HG02798 (cell line): ENCODE measurements at regions not wholly inside any gene's neighbourhood (a gene's known extent, or its start where the extent isn't known, plus 50 kb on each side); places are given as distances from the start of the nearest gene placed in this dataset.

Experiments used
- ATAC-seq: cut with Tn5 transposase; IDR thresholded peaks from one replicate; pipeline ENCODE4 v1.9.1; 2021; ENCODE audit warnings: mild to moderate bottlenecking; ENCODE audit not compliant: unreplicated experiment, poor library complexity

DNA sequence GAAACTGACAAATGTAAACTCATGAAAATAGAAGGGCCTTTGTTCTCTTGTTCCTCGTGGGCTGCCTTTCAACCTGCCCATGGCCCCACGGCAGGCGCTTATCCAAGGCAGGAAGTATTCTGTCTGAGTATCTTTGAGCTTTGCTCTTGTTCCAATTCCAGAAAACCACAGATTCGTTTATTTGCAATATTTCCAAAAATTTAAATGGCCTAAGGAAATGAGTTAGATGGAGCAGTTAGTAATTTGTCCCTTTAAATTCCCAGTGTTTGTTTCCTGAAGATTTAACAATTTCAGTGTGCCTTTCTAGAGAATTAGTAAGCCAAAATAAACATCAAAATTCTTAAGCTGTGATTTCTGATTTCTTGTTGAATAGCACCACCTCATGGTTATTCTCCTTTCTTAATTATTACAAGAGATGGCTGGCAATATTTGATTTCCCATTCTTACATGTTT, 299.4 kb upstream of the RASA1 start:
- no peak for ATAC-seq

DNA sequence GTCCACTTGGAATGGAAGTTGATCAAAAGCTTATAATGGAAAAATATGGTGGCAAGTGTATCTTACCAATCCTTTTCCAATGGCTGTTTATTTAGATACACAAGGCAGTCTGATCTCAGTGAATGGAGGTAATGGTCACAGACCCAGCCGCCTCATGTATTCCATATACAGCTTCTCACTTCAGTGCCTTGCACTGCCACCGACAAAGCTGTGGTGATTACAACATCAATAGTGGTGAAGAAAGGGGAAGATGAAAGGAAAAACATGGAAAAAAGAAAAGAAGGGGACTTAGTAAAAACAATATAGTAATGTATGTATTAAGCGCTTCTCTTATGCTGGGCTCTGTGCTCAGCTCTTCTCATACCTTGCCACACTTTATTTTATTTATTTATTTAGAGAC, 297.3 kb upstream of the RASA1 start:
- ATAC-seq, result no peak

DNA sequence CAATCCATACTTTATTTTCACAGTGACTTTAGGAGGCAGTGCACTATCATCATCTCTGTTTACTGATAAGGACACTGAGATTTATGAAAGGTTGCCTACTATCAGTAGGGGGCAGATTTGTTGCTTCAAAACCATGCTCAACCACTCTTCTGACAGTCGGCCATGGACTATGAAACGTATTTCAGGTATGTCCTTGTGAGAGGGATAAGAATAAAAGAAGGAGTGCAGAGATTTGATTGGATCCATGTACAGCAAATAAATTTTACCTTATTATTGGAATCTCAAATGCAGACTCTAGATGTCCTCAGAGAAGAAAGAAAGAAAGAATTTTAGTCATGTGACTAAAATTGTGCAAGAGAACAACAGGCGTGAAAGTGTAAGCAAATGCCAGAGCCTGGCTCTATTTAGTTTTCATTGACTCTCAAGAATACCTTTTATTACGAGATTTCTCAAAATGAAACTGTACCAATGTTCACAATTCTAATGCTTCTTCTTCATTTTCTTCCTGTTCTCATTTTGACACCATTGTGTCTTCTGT, 296.6 kb upstream of the RASA1 start:
- peak; percentile 59 for ATAC-seq

DNA sequence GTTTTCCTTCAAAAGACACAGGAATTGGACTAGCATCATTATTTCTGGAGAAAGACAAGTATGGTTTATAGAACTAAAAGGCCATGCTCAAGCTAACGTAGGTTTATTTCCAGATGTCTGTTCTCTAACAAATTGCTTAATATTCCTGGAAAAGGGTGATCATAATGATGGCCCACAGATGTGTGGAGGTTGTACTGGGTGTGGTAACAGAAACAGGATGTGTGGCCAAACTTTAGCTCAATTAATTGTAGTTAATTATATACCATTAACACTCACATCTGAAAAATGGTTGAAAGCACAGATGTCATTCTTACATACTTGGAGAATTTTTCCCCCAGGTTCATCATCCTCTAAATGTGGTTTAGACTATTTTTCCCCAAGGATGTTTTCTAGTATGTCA, 292.7 kb upstream of the RASA1 start:
- no peak for ATAC-seq

DNA sequence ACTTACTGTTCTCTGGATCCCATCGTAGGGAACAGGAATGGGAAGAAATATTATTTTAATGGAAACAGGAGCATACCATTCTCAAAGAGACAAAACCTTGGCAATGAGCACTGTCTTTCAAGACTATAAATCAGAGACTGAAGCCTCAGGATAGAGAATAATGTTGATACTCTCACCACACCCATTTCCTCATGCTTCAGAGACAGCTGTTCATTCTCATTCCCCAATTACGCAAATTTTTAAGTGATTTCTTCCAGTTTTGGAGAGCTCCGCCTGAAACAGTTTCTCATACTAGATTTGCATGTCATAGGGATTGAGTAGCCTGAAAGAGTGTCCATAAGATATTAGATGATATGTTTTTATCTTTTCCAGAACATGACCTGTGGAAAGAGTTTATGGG, 290.5 kb upstream of the RASA1 start:
- no peak for ATAC-seq

DNA sequence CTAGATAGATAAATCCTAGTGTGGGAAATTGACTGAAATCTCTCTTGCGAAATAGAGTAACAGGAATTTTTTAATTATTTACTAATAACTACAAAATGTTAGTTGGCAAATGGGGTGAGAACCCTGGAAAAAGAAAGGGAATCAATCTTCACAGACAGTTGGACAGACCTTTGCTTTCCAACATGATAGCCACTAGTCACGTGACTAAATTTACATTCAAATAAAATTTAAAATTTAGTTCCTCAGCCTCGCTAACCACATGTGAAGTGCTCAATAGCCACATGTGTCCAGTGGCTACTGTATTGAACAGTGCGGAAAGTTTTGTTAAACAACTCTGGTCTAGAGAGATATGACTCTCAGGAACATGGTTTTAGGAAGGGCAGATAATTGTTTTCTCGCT, 289.9 kb upstream of the RASA1 start:
- ATAC-seq, result no peak

DNA sequence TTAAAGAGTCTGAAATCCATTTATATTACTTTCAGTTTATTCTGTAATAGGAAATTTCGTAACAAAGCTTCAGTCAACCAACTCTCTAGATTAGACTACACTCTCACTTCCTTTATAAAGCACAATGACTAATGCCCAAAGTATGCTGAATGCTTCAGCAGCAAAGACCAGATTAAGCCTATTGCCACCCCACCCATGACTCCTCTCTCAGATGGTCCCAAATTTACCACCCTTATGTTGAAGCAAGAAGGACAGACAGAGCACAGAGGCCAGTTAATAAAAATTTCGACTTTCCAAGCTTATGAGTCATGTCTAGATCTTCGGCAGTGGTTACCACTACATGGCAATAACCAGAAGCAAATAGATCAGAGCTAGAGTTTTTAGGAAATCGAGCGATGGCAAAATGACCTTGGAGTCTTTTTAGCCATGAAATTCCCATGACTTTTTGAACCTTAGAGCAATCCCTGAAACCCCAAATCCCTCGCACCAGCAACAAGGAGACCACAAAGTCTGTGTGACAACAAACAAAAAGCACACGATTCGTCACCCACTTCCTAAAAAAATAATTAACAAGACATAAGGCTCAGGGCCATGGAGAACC, 287.8 kb upstream of the RASA1 start:
- peak; percentile 41 for ATAC-seq

DNA sequence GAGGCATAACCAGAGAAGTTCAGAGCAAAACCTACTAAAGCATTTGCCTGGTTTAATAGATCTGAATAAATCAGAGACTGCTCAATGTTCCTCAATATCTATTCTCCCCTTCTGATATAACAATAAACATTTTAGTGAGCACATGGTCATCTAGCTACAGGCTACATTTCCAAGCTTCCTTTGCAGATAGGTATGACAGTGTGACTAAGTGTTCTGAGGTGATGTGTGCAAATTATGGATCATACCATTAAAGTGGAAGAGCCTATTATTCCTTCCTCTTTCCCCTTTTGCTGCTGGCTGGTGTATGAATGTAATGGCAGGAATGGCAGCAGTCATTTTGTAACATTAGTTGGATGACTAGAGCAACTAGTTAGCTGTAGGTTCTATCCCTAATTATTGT, 285.8 kb upstream of the RASA1 start:
- ATAC-seq, result no peak

DNA sequence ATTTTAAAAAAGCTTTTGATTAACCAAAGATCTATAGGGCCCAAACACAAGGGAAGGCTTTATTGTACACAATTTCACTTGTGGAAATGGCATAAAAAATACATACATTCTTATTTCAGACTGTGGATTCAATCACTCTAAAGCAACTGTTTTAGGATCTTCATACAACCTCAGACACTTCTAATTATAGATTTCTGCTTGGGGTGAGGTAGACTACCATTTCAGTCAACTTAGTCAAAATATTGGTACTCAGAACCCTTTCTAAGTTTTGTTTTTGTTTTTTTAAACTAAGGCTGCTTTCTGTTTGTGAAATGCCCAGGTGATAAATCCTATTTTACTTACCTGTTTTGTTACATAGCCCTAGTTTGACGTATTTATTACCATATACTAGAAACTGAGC, 284.5 kb upstream of the RASA1 start:
- no peak for ATAC-seq

DNA sequence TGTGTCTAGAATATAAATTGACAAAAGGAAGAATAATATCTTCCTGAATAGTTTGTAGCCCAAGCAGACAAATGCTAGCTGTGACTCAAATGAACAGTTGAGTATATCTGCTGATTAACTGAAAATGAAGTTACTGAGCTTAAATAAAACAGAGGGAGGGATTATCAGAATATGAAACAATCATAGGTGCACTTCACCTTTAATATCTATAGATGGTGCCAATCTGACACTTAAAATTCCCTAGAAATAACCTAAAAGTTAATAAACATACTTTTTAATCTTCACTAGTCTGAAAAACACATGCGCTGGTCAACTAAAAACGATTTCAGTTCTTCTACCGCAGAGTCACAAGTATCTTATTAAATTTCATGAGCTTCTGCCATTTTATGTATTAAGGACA, 280.8 kb upstream of the RASA1 start:
- ATAC-seq, result no peak

DNA sequence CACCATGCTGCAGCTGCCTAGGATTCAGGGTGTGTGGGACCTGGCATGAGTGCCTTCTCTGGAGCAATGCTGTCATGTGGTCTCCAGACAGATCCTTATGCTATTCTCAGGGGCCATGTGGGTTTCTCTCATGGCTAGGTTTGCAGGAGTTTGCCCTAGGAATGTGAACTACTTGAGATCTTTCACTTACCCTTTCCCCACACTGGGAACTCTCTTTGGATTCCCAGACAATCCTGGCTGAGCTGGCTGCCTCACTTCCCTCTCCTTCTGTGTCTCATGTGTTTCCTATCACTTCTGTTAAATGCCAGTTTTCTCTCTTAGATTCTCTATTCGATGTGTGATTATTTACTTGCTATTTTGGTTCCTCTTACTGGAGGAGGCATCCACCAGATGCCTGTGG, 270.2 kb upstream of the RASA1 start:
- no peak for ATAC-seq

DNA sequence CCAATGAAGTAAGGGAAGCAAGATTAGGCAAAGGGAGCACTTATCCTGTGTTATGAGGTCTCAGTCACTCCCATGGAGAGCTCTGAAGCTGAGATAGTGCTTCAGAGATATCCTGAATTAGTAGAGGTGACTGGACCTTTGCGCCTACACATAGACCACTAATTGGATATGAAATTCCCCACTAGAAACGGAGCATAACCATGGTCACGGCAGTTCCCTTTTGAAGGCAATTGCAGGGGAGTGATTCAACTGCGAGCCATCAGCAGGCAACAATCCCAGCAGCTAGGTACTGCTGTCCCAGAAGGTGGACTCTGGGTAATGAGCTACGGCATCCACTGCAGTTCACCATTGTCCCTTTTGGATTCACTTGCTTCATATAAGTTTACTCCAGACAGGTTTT, 267.7 kb upstream of the RASA1 start:
- ATAC-seq, result no peak

DNA sequence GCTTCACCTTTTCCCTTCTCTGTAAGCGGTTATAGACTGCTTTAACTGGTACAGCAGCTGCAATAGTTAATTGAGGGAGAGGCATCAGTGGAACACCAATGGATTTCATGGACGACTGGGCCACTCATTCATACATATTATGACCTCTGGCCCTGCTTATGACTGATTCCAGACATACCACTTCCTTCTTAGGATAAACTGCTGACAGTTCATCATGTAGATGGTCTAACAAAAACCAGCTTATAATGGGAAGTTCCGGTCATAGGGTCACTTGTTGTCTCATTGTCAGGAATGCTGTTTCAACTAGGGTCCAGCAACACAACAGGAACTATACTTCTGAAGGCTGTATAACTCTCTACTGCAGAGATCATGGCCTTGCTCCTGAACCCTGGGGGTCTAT, 265.2 kb upstream of the RASA1 start:
- ATAC-seq, result no peak

DNA sequence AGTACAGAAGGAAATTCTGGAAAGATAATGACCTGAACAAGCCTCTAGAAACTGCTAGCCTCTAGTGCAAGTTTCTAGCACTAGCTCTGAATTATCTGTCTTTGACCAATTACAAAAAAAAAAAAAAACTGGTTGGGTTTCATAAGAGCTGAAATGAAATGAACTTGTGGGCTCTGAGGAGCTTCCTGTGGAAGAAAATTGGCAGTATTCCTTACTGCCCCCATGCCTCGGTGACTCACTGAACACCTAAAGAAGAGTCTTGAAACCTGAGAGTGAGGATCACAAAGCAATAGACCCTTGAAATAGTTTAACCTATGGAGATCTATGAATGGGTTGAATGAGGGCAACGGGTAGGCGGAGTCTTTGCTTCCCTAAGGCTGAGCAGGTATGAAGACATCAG, 263.6 kb upstream of the RASA1 start:
- ATAC-seq, result no peak

DNA sequence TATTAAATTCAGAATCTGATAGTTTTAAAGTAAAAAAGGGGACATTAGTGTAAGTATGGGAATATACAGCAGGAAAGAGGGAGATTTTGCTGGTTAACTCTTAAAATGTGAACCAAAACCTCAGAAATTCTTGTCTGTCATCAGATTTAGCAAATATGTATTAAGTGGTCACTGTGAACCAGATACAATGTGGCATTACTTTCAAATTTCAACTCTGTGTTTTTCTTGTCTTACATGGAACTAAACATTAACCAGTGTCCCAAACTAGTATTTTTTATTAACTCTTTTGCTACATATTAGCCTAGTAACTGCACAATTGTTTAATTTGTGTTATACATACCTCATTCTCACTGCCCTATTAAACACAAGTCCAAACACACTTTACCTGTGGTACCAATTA, 259.9 kb upstream of the RASA1 start:
- no peak for ATAC-seq

DNA sequence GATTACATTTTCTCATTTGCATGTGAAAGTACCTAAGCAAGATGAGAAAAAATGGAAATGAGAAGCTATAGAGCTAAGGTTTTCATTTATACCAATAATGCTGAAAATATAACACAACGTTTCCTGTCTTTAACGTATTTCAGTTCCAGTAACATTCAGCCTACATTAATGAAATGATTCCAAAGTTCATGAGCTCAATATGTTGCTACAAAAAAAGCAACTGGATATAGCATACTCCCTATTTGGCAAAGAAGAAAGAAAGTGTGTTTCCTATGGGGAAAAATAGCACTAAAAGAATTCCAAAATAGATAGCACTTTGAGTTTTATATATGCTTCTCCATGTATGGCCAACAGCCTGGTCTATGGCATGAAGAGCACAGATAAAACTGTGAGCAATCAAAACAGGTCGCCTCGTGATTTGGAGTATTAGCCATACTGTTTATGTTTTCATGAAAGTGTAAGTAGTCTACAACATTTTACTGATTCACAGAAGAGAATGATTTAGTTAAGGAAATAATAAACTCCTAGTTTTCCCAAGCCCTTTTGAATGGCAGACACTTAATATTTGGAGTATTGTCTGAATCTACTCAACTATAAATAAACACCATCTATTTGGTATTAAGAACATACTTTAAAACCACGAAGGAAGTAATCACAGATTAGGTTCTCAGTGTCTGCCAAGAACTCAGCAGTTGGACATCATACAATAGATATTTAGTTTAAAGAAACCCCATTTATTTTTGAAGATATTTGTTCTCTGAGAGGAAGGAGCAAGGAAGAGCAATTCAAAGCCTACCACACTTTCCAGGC, 258.7 kb upstream of the RASA1 start:
- ATAC-seq, result no peak

DNA sequence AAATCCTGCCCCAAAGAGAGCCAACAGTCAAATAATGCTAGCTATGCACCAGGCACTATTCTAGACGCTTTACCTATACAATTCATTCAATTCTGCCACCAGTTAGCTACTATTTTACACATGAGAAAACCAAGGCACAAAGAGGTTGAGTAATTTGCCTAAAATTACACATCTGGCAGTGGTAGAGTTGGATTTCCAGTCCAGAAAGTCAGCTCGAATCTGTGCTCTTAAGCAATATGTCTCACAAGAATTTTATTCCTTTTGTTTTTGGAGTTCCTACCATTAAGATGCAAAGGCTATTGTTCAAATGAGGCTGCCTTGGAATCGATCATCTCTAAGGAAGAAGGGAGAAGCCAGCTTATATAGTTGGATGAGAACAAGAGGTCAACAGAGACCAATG, 256.9 kb upstream of the RASA1 start:
- no peak for ATAC-seq

DNA sequence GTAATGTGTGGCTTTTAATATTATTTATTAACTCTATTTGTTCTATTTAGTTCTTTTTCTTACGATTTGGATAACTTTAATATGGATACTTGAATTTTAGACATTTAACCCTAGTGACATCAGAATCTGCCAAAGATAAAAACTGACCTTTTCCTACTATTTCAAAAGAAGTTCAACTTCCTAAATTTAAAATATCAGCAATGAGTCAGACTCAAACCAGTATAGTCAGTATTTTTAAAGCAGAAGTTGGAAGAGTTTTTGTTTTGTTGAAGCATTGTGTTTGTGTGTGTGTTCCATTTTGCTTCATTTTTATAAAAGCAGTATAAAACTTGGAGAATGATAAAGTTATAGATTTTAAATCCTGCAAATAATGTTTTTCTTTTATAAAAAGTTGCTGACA, 251.8 kb upstream of the RASA1 start:
- no peak for ATAC-seq

DNA sequence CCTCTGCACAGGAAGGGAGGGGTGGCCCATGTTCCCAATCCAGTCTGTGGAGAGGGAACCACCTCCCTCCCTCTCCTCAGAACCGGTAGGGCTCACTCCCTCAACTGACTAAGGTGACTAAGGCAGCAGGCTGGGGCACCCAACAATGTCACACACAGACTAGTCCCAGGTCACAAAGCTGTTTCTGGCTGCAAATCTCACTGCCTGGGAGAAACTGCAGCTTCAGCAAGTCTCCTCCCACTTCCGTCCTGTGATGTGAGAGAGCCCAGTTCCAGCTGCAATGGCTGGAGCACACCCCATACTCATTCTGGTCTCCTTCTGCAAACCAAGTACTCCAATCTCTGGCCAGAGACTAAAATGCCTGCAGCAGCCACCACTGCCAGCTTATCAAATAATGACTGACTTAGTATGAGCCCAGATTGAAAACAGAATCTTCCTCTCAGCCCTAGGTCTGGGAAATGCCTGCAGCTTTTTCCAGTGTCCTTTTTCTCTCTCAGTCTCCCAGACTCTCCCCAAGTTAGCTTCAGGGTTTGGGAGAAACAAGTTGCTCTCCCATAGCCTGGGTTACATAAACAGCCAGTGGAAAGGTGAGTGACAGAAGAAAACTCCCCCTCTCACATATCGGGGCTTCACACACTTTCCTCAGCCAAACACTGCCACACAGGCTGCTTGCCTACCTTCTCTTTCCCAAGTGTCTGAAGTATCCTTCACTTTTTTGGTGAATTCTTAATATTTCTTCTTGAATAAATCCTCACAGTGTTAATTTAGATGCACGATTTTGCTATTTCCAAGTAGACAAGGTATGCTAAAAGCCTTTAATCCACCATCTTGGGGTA, 247.4 kb upstream of the RASA1 start:
- peak; percentile 88 for ATAC-seq

DNA sequence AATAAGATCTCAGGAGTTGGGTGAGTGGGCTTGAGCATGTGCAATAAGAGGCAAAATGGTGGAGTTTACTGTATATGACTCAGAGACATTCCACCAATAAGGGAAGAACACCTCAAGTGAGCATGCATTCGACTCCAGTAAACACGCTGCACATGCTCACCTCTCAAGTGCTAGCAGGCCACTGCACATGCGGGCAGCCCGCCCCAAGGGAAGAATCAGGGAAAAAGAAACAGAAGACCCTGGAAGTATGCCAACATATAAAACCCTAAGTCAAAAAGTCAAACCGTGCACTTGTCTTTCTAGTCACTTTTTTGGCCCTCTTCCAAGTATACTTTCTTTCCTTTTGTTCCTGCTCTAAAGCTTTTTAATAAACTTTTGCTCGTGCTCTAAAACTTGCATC, 245.3 kb upstream of the RASA1 start:
- ATAC-seq, result no peak

DNA sequence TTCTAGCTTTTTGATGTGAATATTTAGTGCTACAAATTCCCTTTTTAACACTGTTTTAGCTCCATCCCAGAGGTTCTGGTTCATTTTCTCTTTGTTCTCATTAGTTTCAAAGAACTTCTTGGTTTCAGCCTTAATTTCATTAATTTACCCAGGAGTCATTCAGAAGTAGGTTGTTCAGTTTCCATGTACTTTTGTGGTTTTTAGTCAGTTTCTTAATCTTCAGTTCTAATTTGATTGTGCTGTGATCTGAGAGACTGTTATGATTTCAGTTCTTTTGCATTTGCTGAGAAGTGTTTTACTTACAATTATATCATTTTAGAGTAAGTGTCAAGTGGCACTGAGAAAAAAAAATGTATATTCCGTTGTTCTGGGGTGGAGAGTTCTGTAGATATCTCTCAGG, 240.1 kb upstream of the RASA1 start:
- no peak for ATAC-seq
